GM12878 (cell line): ENCODE measurements at regions not wholly inside any gene's neighbourhood (a gene's known extent, or its start where the extent isn't known, plus 50 kb on each side); places are given as distances from the start of the nearest gene placed in this dataset.
A peak's percentile ranks its signal among the peaks of the same experiment; 100 is the strongest.

ENCODE experiments used
- ATAC-seq: fragments of 200-7000 bp; cut with Tn5 transposase; 3 replicates; pipeline ENCODE4 v1.9.1; 2020; ENCODE audit warnings: mild to moderate bottlenecking, moderate library complexity
- BruUV-seq: library from RNA; stranded (reverse); fragments of 400-500 nt; replicated peaks from 2 replicates; lab custom pipeline; 2021; lab: Mats Ljungman, UMichigan
- CTCF ChIA-PET: fragments of 300-600 bp; sonication (Branson Sonifier 250); formaldehyde crosslinking; extraction: SDS; loops from one replicate; lab custom pipeline; 2021; ENCODE audit warnings: inconsistent platforms; lab: Yijun Ruan, JAX
- POLR2A ChIA-PET: fragments of 350-600 bp; formaldehyde crosslinking; extraction: SDS; loops from one replicate; lab custom pipeline; 2021; ENCODE audit warnings: inconsistent platforms; lab: Charles Lee
- RAD21 ChIA-PET: fragments of 300-600 bp; sonication (Branson Sonifier 250); formaldehyde crosslinking; loops from one replicate; lab custom pipeline; 2023; ENCODE audit warnings: antibody characterized with exemption; ENCODE audit not compliant: unreplicated experiment; lab: Charles Lee
- SMC1A ChIA-PET: fragments of 300-600 bp; sonication (Branson Sonifier 250); formaldehyde crosslinking; loops from one replicate; lab custom pipeline; 2023; ENCODE audit not compliant: unreplicated experiment, uncharacterized antibody; lab: Charles Lee
- DNase-seq: peaks from one replicate; pipeline ENCODE4 v3.0.0-alpha.2; 2011; ENCODE audit warnings: low read depth, low spot score
- FAIRE-seq: peaks from 3 replicates; lab custom pipeline; 2011; peaks lifted over from hg19 to GRCh38; lab: Jason Lieb, UNC
- H2AFZ ChIP-seq: 2 replicates; pipeline ENCODE4 v1.6.0; 2011; ENCODE audit warnings: low read depth, low read length, control low read depth; ENCODE audit not compliant: control insufficient read depth
- H3K27ac ChIP-seq: 2 replicates; pipeline ENCODE4 v1.5.1; 2011; ENCODE audit warnings: control low read depth; ENCODE audit not compliant: control insufficient read depth, insufficient read depth
- H3K27me3 ChIP-seq, 2 experiments: replicated peaks in 1 of 2; 2 replicates each; pipeline versions ENCODE4 v1.6.0 to v1.6.1; 2011; ENCODE audit warnings: low read length in 1 of 2; ENCODE audit not compliant: control insufficient read depth in 2 of 2, insufficient read depth in 2 of 2
- H3K36me3 ChIP-seq, 2 experiments: 2 replicates each; pipeline ENCODE4 v1.5.1; 2011; ENCODE audit warnings: low read length in 1 of 2; ENCODE audit not compliant: control insufficient read depth in 2 of 2, insufficient read depth in 2 of 2
- H3K4me1 ChIP-seq: 2 replicates; pipeline ENCODE4 v1.6.1; 2011; ENCODE audit warnings: mild to moderate bottlenecking, low read length, moderate library complexity, mixed read lengths; ENCODE audit not compliant: control insufficient read depth, insufficient read depth
- H3K4me2 ChIP-seq: 2 replicates; pipeline ENCODE4 v1.6.0; 2011; ENCODE audit warnings: control low read depth; ENCODE audit not compliant: control insufficient read depth, insufficient read depth
- H3K4me3 ChIP-seq: fragments of 200-600 bp; sonication (generic); 2 replicates; pipeline ENCODE4 v1.5.1; 2016
- H3K79me2 ChIP-seq: 2 replicates; pipeline ENCODE4 v1.6.0; 2011; ENCODE audit warnings: low read length; ENCODE audit not compliant: control insufficient read depth, insufficient read depth
- H3K9ac ChIP-seq: 2 replicates; pipeline ENCODE4 v1.8.0; 2011; ENCODE audit warnings: low read length, control low read depth, mixed read lengths; ENCODE audit not compliant: control insufficient read depth, insufficient read depth
- H3K9me3 ChIP-seq: replicated peaks from 3 replicates; pipeline ENCODE4 v1.5.1; 2011; ENCODE audit warnings: mild to moderate bottlenecking, low read length; ENCODE audit not compliant: control insufficient read depth, insufficient read depth
- H4K20me1 ChIP-seq: 2 replicates; pipeline ENCODE4 v1.6.0; 2011; ENCODE audit not compliant: control insufficient read depth, insufficient read depth
- CBFB ChIP-seq: IDR thresholded peaks from 2 replicates; pipeline ENCODE4 v1.6.1; 2016; ENCODE audit warnings: antibody characterized with exemption, low read depth
- CHD2 ChIP-seq: IDR thresholded peaks from 2 replicates; pipeline ENCODE4 v1.6.1; 2011; ENCODE audit warnings: low read depth, low read length, improper control_type of control experiment, borderline replicate concordance
- CTCF ChIP-seq, 3 experiments: IDR thresholded peaks in 2 of 3; conservative IDR thresholded peaks in 1 of 3; 2 replicates each; pipeline ENCODE4 v1.5.1; 2011; ENCODE audit warnings: low read depth in 3 of 3, low read length in 3 of 3, mild to moderate bottlenecking in 3 of 3, control low read depth in 2 of 3, moderate library complexity in 2 of 3, inconsistent platforms in 1 of 3, mixed read lengths in 1 of 3; ENCODE audit not compliant: control insufficient read depth in 2 of 3, insufficient read depth in 1 of 3; ENCODE audit errors: extremely low read depth in 1 of 3
- NR2F1 ChIP-seq: fragments of 450-650 bp; conservative IDR thresholded peaks from 2 replicates; pipeline ENCODE4 v1.6.1; 2017; ENCODE audit warnings: mild to moderate bottlenecking
- PBX3 ChIP-seq: IDR thresholded peaks from 2 replicates; pipeline ENCODE4 v1.6.1; 2011; ENCODE audit warnings: mild to moderate bottlenecking, low read depth, low read length, moderate library complexity; ENCODE audit not compliant: insufficient replicate concordance
- PML ChIP-seq: IDR thresholded peaks from 2 replicates; pipeline ENCODE4 v1.6.1; 2012; ENCODE audit warnings: low read length, inconsistent platforms
- POLR2A ChIP-seq: IDR thresholded peaks from 2 replicates; pipeline ENCODE4 v1.6.1; 2011; ENCODE audit warnings: low read depth, mild to moderate bottlenecking, low read length
- RAD51 ChIP-seq: fragments of 450-650 bp; IDR thresholded peaks from 2 replicates; pipeline ENCODE4 v1.6.1; 2016; ENCODE audit warnings: moderate library complexity, mild to moderate bottlenecking, inconsistent platforms
- RCOR1 ChIP-seq: conservative IDR thresholded peaks from 2 replicates; pipeline ENCODE4 v1.6.1; 2012; ENCODE audit warnings: low read depth, low read length, improper control_type of control experiment
- SIX5 ChIP-seq: IDR thresholded peaks from 2 replicates; pipeline ENCODE4 v1.6.1; 2011; ENCODE audit warnings: mild to moderate bottlenecking, low read depth, low read length, moderate library complexity; ENCODE audit not compliant: severe bottlenecking
- SREBF2 ChIP-seq: IDR thresholded peaks from 2 replicates; pipeline ENCODE4 v1.6.1; 2012; ENCODE audit warnings: mild to moderate bottlenecking, low read length
- STAT1 ChIP-seq: fragments of 450-650 bp; conservative IDR thresholded peaks from 2 replicates; pipeline ENCODE4 v1.6.1; 2014; ENCODE audit warnings: antibody characterized with exemption, mild to moderate bottlenecking
- WRNIP1 ChIP-seq: IDR thresholded peaks from 2 replicates; pipeline ENCODE4 v1.6.1; 2011; ENCODE audit warnings: low read depth, low read length, improper control_type of control experiment, borderline replicate concordance
- ZNF622 ChIP-seq: fragments of 450-650 bp; IDR thresholded peaks from 2 replicates; pipeline ENCODE4 v1.6.1; 2017; ENCODE audit warnings: mild to moderate bottlenecking, inconsistent platforms
- WGBS: methylation state at CpG from one replicate; pipeline ENCODE4 v1.1.6; 2016; ENCODE audit warnings: low lambda C conversion rate; ENCODE audit not compliant: insufficient replicate concordance, insufficient coverage; ENCODE audit errors: missing lambda C conversion rate; 5-methylcytosine and 5-hydroxymethylcytosine counted together
- in situ Hi-C: fragments of 300-500 bp; cut with MboI; formaldehyde crosslinking; loops from 9 replicates; pipeline ENCODE4 v1.14.3; 2018; ENCODE audit warnings: mixed read lengths
- intact Hi-C: fragments of 100-400 bp; cut with micrococcal nuclease; formaldehyde crosslinking; loops from one replicate; pipeline ENCODE4 v1.14.2; 2022; ENCODE audit not compliant: unreplicated experiment

DNA sequence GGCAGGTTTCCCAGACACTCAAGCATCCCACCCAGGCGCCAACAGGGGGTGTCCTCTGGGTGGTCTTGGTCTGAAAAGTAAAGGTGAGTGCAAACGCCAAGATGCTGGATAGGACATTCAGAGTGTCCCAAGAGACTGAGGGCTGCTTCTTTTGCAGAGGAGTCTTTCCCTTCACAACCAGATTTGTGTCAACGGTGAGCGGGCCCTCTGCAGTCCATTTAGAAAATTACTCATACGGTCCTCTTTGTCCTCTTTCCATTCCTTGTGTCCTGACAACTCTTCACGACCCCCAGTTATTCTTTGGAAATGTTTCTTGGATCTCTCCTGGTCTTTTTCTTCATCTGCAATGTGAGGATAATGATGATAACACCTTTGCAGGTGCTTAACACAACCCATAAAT, 257.8 kb downstream of the CDC5L start:
- H4K20me1 ChIP-seq, result no peaks in the 10 kb centered on the region
- no peak overlapping the region for H3K4me2 ChIP-seq
- H3K4me3 ChIP-seq, result no peak overlapping the region
- no peak for TF ChIP-seq WRNIP1
- TF ChIP-seq CTCF (IDR thresholded peaks at IDR 0.05 in 2 of 3, conservative IDR thresholded peaks at IDR 0.05 in 1 of 3; ENCODE audit: control insufficient read depth in 2 of 3, extremely low read depth in 1 of 3, insufficient read depth in 1 of 3, low read depth in 3 of 3, low read length in 3 of 3), result peak in 1 of 3 experiments; percentile 16; a peak in 1 of 6 replicates
- TF ChIP-seq, all 136 proteins: peak for 1
- WGBS, result 29% methylated on average over 6 of the region's 6 CpGs
- no TSS peak for BruUV-seq
- DNase-seq, result no peak
- Histone ChIP-seq H3K9me3 (no peaks in the 10 kb centered on the region), H2AFZ (no peak overlapping the region), H3K36me3 (no peaks in the 10 kb centered on the region), H3K79me2 (no peaks in the 10 kb centered on the region), H3K9ac (no peak overlapping the region), H3K27me3 (no peaks in the 10 kb centered on the region; a peak in 1 of 4 replicates), H3K4me1 (no peaks in the 10 kb centered on the region), H3K27ac (no peak overlapping the region)
- no peak for FAIRE-seq
- intact Hi-C loops, result no loop called here
- in situ Hi-C loops, result loop anchor here (10.0 kb wide), 1 partner anchor 770 kb away; no protein-coding TSS in a partner anchor
- ChIA-PET POLR2A (no interaction called here), SMC1A (no interaction called here), RAD21 (interaction anchor here (1.1 kb wide), 1 partner anchor 9 kb away, joined by 4 read pairs; no protein-coding TSS in a partner anchor), CTCF (interaction anchor here (0.6 to 2.1 kb wide), 4 partner anchors 8 to 172 kb away, joined by 3 to 7 read pairs (median 5); no protein-coding TSS in a partner anchor)
- ATAC-seq, result no peak

DNA sequence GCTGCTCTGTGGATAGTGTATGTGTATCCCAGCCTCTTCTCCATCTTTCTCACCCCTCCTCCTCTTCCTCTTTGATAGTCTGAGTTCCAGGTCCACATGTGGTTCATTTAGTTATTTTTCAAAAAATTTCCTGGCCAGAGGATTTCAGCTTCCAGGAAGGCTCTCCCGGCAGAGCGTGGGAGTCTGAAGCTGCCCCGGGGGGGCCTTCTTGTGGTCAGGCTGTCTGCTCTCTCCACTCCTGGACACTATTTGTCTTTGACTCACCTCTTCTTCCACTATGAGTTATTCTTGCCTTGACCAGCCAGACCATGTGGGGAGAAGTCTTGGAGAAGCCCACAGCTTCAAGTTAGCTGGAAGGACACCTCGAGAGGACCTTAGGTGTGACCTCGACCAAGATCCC, 258.8 kb downstream of the CDC5L start:
- Histone ChIP-seq H3K4me3 (no peak overlapping the region), H3K27ac (no peak overlapping the region), H3K79me2 (no peaks in the 10 kb centered on the region), H3K27me3 (no peaks in the 10 kb centered on the region), H3K4me2 (no peak overlapping the region), H2AFZ (no peak overlapping the region), H3K9ac (no peak overlapping the region), H3K9me3 (no peaks in the 10 kb centered on the region), H4K20me1 (no peaks in the 10 kb centered on the region), H3K4me1 (no peaks in the 10 kb centered on the region), H3K36me3 (no peaks in the 10 kb centered on the region)
- ChIA-PET SMC1A (no interaction called here), RAD21 (interaction anchor here (1.2 kb wide), 1 partner anchor 16 kb away, joined by 3 read pairs; no protein-coding TSS in a partner anchor), CTCF (interaction anchor here (1.2 to 1.8 kb wide), 3 partner anchors 9 to 670 kb away, joined by 3 to 5 read pairs (median 3); no protein-coding TSS in a partner anchor), POLR2A (no interaction called here)
- ATAC-seq, result no peak
- intact Hi-C loops, result no loop called here
- no peak for DNase-seq
- 24% methylated on average over 5 of the region's 5 CpGs for WGBS
- FAIRE-seq, result no peak
- BruUV-seq, result no TSS peak
- in situ Hi-C loops, result loop anchor here (10.0 kb wide), 1 partner anchor 768 kb away; no protein-coding TSS in a partner anchor
- TF ChIP-seq CBFB (no peak), RCOR1 (no peak), ZNF622 (no peak), NR2F1 (no peak), POLR2A (no peak), SIX5 (no peak), STAT1 (no peak), PML (no peak), SREBF2 (no peak), CHD2 (no peak), PBX3 (no peak), RAD51 (no peak)
